Esophagus muscularis mucosa (tissue), 4 donors: ENCODE measurements at regions not wholly inside any gene's neighbourhood (a gene's known extent, or its start where the extent isn't known, plus 50 kb on each side); places are given as distances from the start of the nearest gene placed in this dataset.
"Not testable (repeated sequence)": the region's sequence is repeated elsewhere in the genome, so short reads cannot be mapped to it uniquely, and the experiment has no call there.

Experiments used
- DNase-seq: peaks from one replicate; pipeline ENCODE4 v3.0.0-alpha.2; 2017; ENCODE audit errors: extremely low spot score
- H3K27ac ChIP-seq, 4 donors: fragments of 200-600 bp; sonication (generic); replicated peaks in 1 of 4; 1 replicate in 3 of 4; 2 replicates in 1 of 4; pipeline ENCODE4 v1.5.1; 2016 to 2019; ENCODE audit warnings: mild to moderate bottlenecking in 1 of 4
- H3K27me3 ChIP-seq, 4 donors: fragments of 200-600 bp; sonication (generic); one replicate each; pipeline versions ENCODE4 v1.5.1 to v1.6.0; 2016 to 2019
- H3K36me3 ChIP-seq, 4 donors: fragments of 200-600 bp; sonication (generic); one replicate each; pipeline ENCODE4 v1.5.1; 2016 to 2019
- H3K4me1 ChIP-seq, 4 donors: fragments of 200-600 bp; sonication (generic); one replicate each; pipeline ENCODE4 v1.5.1; 2016 to 2019
- H3K4me3 ChIP-seq, 4 donors: fragments of 200-600 bp; sonication (generic); 1 replicate in 2 of 4; 2 replicates in 2 of 4; pipeline ENCODE4 v1.5.1; 2016 to 2019; ENCODE audit warnings: mild to moderate bottlenecking in 4 of 4, moderate library complexity in 1 of 4
- H3K9me3 ChIP-seq, 4 donors: fragments of 200-600 bp; sonication (generic); 1 replicate in 3 of 4; 2 replicates in 1 of 4; pipeline ENCODE4 v1.5.1; 2016 to 2019
- CTCF ChIP-seq, 3 experiments: fragments of 200-600 bp in 2 of 3; fragments of 450-650 bp in 1 of 3; sonication (generic) in 2 of 3; IDR thresholded peaks; one replicate each; pipeline ENCODE4 v1.5.1; 2017 to 2019; ENCODE audit warnings: antibody characterized with exemption in 3 of 3, mild to moderate bottlenecking in 2 of 3, moderate library complexity in 1 of 3
- EP300 ChIP-seq: sonication (generic); formaldehyde crosslinking; IDR thresholded peaks from one replicate; pipeline ENCODE4 v1.6.1; 2017; ENCODE audit warnings: antibody characterized with exemption
- POLR2A ChIP-seq: fragments of 450-650 bp; IDR thresholded peaks from one replicate; pipeline ENCODE4 v1.6.1; 2017; ENCODE audit warnings: antibody characterized with exemption, moderate library complexity, mild to moderate bottlenecking, low read depth
- POLR2AphosphoS5 ChIP-seq, 2 donors: sonication (generic); formaldehyde crosslinking; IDR thresholded peaks; one replicate each; pipeline ENCODE4 v1.6.1; 2017; ENCODE audit warnings: antibody characterized with exemption in 2 of 2
- WGBS: methylation state at CpG from one replicate; pipeline ENCODE4 v1.1.5; 2018; 5-methylcytosine and 5-hydroxymethylcytosine counted together
- intact Hi-C: fragments of 100-400 bp; cut with DNase I; formaldehyde crosslinking; loops from one replicate; pipeline ENCODE4 v1.15.1; 2023

DNA sequence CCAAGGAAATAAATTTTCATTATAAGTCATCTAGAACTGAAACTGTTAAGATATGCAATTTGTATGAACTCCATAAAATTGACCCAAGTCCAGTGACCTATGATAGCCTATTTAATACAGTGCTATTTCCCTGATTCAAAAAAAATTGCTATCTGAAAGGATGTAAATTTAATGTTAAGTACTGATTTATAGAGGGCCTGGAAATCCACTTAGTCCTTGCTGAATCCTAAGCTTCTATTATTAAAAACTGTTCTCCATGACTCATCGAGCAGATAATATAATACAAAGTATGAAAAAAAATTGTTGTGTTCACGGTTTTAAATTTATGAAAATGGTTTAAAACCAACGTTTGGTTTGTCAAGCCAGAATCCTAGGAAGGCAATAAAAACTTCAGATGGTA is 704.8 kb upstream of the AADAT start:
- Histone ChIP-seq H3K27ac (no peak overlapping the region), H3K36me3 (no peaks in the 10 kb centered on the region), H3K4me1 (no peaks in the 10 kb centered on the region), H3K4me3 (no peak overlapping the region), H3K9me3 (no peaks in the 10 kb centered on the region), H3K27me3 (no peaks in the 10 kb centered on the region)
- intact Hi-C loops, result no loop called here
- no peak for DNase-seq
- TF ChIP-seq CTCF (IDR thresholded peaks at IDR 0.05) (no peak), POLR2AphosphoS5 (IDR thresholded peaks at IDR 0.05) (no peak), POLR2A (no peak), EP300 (no peak)
- 62% methylated on average over 3 of the region's 3 CpGs for WGBS

DNA sequence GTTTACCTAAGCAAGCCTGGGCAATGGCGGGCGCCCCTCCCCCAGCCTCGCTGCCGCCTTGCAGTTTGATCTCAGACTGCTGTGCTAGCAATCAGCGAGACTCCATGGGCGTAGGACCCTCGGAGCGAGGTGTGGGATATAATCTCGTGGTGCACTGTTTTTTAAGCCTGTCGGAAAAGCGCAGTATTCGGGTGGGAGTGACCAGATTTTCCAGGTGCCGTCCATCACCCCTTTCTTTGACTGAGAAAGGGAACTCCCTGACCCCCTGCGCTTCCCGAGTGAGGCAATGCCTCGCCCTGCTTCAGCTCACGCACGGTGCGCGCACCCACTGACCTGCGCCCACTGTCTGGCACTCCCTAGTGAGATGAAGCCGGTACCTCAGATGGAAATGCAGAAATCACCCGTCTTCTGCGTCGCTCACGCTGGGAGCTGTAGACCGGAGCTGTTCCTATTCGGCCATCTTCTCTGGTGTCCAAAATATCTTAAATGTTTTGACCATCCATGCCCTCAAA is 698.8 kb upstream of the AADAT start:
- H3K9me3 ChIP-seq, H3K4me1 ChIP-seq, H3K27me3 ChIP-seq, DNase-seq, H3K4me3 ChIP-seq, H3K27ac ChIP-seq, H3K36me3 ChIP-seq, intact Hi-C loops: not testable (repeated sequence)
- WGBS, result 93% methylated on average over 24 of the region's 28 CpGs

GRCh38 chr4:170777663-170778062 is 687.9 kb upstream of the AADAT start:
- Histone ChIP-seq H3K27me3 (no peaks in the 10 kb centered on the region), H3K4me3 (no peak overlapping the region), H3K27ac (no peak overlapping the region), H3K36me3 (no peaks in the 10 kb centered on the region), H3K4me1 (no peaks in the 10 kb centered on the region), H3K9me3 (peaks cover 0 to 3% (median 0%) of the 10 kb centered on the region in 4 donors)
- WGBS, result 76% methylated on average over 3 of the region's 3 CpGs
- DNase-seq, result no peak
- TF ChIP-seq CTCF (IDR thresholded peaks at IDR 0.05), result no peak
- TF ChIP-seq POLR2A, result no peak
- no peak for TF ChIP-seq EP300
- TF ChIP-seq POLR2AphosphoS5 (IDR thresholded peaks at IDR 0.05), result no peak
- intact Hi-C loops, result no loop called here

DNA sequence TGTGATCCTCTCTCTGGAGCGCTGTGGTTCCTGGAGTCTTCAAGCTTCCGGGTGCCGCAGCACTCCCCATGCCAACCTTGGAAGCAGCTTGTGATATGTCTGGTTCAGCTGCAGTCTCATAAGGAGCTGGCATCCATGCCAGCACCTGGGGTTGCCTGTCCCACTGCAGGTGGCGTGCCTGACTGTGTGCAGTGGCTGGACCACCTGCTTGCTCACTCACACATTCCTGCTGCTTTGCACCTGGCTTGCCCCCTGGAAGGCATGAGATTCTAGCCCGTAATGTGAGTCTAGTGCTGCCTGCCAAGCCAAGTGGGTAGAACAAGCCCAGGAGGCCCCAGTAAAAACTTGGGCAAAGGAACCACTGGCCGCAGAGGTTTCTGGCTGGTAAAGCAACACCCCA is 687.2 kb upstream of the AADAT start:
- DNase-seq, result no peak
- no peak overlapping the region for H3K27ac ChIP-seq
- TF ChIP-seq POLR2A (no peak), CTCF (IDR thresholded peaks at IDR 0.05) (no peak), EP300 (no peak), POLR2AphosphoS5 (IDR thresholded peaks at IDR 0.05) (no peak)
- H3K9me3 ChIP-seq, result peaks cover 0 to 3% (median 0%) of the 10 kb centered on the region in 4 donors
- no peak overlapping the region for H3K4me3 ChIP-seq
- no peaks in the 10 kb centered on the region for H3K4me1 ChIP-seq
- 94% methylated on average over 6 of the region's 6 CpGs for WGBS
- H3K36me3 ChIP-seq, result no peaks in the 10 kb centered on the region
- intact Hi-C loops, result no loop called here
- H3K27me3 ChIP-seq, result no peaks in the 10 kb centered on the region

DNA sequence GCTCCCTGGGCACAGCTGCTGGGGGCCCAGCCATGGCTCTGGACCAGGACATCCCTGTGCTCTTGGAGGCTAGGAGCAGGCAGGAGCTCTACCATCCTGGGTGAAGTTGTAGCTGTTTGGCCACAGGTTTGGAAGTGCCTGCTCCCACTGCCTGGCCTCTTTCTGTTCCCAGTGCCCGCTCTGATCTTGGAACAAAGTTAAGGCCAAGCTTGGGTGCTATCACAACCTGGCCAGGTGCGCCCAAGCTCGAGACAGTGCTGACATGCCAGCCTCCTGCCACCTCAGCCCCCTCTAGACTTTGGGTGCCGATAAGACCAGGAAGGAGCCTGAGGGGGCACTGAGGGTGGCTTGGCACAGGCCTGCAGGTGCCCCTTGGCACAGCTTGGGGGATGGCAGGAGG is 686.1 kb upstream of the AADAT start:
- intact Hi-C loops, result no loop called here
- H3K27me3 ChIP-seq, result no peaks in the 10 kb centered on the region
- H3K9me3 ChIP-seq, result peaks cover 0 to 3% (median 0%) of the 10 kb centered on the region in 4 donors
- no peak for DNase-seq
- 83% methylated on average over 3 of the region's 4 CpGs for WGBS
- no peak overlapping the region for H3K4me3 ChIP-seq
- no peak for TF ChIP-seq POLR2A
- no peak for TF ChIP-seq EP300
- no peak for TF ChIP-seq POLR2AphosphoS5 (IDR thresholded peaks at IDR 0.05)
- TF ChIP-seq CTCF (IDR thresholded peaks at IDR 0.05), result no peak
- no peaks in the 10 kb centered on the region for H3K36me3 ChIP-seq
- no peaks in the 10 kb centered on the region for H3K4me1 ChIP-seq
- H3K27ac ChIP-seq, result no peak overlapping the region
